Calu3 (cell line): ENCODE measurements at regions not wholly inside any gene's neighbourhood (a gene's known extent, or its start where the extent isn't known, plus 50 kb on each side); places are given as distances from the start of the nearest gene placed in this dataset.

ENCODE experiments used
- BruUV-seq: library from RNA; stranded (reverse); fragments of 400-500 nt; replicated peaks from 2 replicates; lab custom pipeline; 2021; lab: Mats Ljungman, UMichigan
- CTCF ChIA-PET: fragments of 300-600 bp; sonication (Branson Sonifier 250); formaldehyde crosslinking; loops from one replicate; lab custom pipeline; 2022; ENCODE audit warnings: antibody characterized with exemption; lab: Charles Lee
- DNase-seq: peaks from one replicate; pipeline ENCODE4 v3.0.0; 2022
- H3K27ac Mint-ChIP-seq: one replicate; pipeline ENCODE4 v1.8.0; 2022; ENCODE audit warnings: mixed read lengths; ENCODE audit not compliant: unreplicated experiment
- H3K27me3 Mint-ChIP-seq: one replicate; pipeline ENCODE4 v1.8.0; 2022; ENCODE audit warnings: mixed read lengths; ENCODE audit not compliant: unreplicated experiment
- H3K36me3 Mint-ChIP-seq: one replicate; pipeline ENCODE4 v1.8.0; 2022; ENCODE audit warnings: mild to moderate bottlenecking, moderate library complexity, mixed read lengths; ENCODE audit not compliant: insufficient read depth, unreplicated experiment
- H3K4me1 Mint-ChIP-seq: one replicate; pipeline ENCODE4 v1.8.0; 2022; ENCODE audit warnings: mild to moderate bottlenecking, low read depth, mixed read lengths; ENCODE audit not compliant: unreplicated experiment
- H3K4me3 Mint-ChIP-seq: one replicate; pipeline ENCODE4 v1.8.0; 2022; ENCODE audit warnings: mild to moderate bottlenecking, low read depth, moderate library complexity, mixed read lengths; ENCODE audit not compliant: unreplicated experiment
- H3K9me3 Mint-ChIP-seq: one replicate; pipeline ENCODE4 v1.8.0; 2022; ENCODE audit warnings: low read depth, mixed read lengths; ENCODE audit not compliant: unreplicated experiment
- intact Hi-C: fragments of 100-400 bp; cut with micrococcal nuclease; formaldehyde crosslinking; loops from one replicate; pipeline ENCODE4 v1.10.0; 2022; ENCODE audit not compliant: unreplicated experiment
- TF ChIP-seq, protein P1 (sequence below): fragments of 200-600 bp; IDR thresholded peaks from one replicate; pipeline ENCODE4 v1.8.0; 2022; ENCODE audit warnings: antibody characterized with exemption; ENCODE audit not compliant: unreplicated experiment

DNA sequence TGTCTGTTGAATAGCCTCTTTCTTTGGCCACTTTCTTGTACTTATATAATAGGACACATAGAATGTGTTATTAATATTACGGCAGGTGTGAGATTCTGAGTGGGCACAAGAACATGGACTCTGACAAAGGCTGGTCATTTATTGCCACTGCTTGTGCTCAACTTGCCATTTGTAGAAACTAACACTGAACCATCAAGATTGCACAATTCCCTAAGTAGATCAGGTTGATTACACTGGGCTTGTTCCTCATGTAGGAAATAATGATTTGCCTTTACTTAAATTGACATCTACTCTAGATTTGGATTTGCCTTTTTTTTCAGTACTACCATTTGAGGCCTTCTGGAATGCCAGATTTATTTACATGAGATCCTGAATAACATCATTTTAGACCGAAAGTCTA is 342.7 kb upstream of the CWC22 start:
- Mint-ChIP-seq H3K27ac (no peak overlapping the region), H3K4me3 (no peak overlapping the region), H3K4me1 (no peaks in the 10 kb centered on the region), H3K36me3 (no peaks in the 10 kb centered on the region), H3K27me3 (no peaks in the 10 kb centered on the region), H3K9me3 (peaks cover 11% of the 10 kb centered on the region)
- TF ChIP-seq, protein P1, sequence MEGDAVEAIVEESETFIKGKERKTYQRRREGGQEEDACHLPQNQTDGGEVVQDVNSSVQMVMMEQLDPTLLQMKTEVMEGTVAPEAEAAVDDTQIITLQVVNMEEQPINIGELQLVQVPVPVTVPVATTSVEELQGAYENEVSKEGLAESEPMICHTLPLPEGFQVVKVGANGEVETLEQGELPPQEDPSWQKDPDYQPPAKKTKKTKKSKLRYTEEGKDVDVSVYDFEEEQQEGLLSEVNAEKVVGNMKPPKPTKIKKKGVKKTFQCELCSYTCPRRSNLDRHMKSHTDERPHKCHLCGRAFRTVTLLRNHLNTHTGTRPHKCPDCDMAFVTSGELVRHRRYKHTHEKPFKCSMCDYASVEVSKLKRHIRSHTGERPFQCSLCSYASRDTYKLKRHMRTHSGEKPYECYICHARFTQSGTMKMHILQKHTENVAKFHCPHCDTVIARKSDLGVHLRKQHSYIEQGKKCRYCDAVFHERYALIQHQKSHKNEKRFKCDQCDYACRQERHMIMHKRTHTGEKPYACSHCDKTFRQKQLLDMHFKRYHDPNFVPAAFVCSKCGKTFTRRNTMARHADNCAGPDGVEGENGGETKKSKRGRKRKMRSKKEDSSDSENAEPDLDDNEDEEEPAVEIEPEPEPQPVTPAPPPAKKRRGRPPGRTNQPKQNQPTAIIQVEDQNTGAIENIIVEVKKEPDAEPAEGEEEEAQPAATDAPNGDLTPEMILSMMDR = no peak
- no TSS peak for BruUV-seq
- DNase-seq = no peak
- intact Hi-C loops = loop anchor here (5.0 kb wide), 1 partner anchor 108 kb away; no protein-coding TSS in a partner anchor
- CTCF ChIA-PET = no interaction called here

DNA sequence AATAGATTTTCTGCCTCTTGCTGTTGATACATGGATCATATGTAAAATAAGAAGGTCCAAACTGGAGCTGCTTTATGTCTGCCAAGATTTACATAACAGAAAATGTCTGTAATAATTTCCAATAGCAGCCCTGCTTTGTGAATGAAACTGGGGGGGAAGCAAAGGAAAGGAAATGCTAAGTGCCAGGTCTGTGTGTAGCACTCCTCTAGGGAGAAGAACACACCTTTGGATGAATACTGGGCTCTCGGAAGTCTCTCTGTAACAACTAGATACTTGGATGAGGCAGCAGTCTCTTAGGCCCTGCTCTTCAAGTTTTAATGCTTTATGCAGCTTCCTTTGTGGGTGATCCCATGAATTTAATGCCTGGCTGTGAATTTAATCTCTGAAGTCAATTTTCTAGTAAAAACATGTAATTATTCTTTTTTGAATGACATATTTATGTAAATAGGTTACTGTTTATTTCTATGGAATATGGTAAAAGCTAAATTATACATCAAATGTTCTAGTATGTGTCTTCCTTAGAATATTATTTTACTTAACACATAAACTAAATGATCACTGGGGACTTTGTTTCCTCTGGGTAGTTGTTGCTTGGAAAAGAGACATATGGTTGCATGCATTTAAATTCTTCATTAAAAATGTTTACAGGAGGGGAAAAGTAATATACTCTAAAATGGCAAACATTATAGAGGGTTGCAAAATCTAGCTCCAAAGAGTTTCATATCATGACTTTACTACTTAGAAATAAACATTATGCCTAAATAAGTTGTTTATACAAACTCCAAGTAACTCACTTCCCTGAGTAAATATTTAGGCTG is 336.6 kb upstream of the CWC22 start:
- Mint-ChIP-seq H3K36me3 (no peaks in the 10 kb centered on the region), H3K27ac (no peak overlapping the region), H3K4me1 (no peaks in the 10 kb centered on the region), H3K27me3 (no peaks in the 10 kb centered on the region), H3K4me3 (no peak overlapping the region), H3K9me3 (peaks cover 8% of the 10 kb centered on the region)
- intact Hi-C loops = no loop called here
- TF ChIP-seq, protein P1 = no peak
- BruUV-seq = no TSS peak
- DNase-seq = no peak
- CTCF ChIA-PET = no interaction called here

DNA sequence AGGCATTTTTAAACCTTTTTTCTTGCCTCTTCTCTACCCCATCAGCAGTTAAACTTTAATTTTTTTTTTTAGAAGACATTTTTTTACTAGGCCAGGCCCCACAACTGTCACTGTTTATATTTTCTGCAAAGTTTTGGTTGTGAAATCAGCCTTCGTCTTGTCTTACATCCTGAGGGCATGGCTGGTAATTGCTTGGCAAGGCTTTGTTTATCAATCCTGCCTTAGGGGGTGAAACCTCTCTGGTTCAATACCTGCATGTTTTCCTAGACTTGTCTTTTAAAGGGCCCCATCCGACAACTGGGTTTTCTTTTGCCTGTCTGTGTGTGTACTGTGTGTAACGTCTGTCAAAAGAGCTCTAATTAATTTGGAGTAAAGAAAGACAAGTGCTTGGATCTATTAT is 330.0 kb upstream of the CWC22 start:
- no TSS peak for BruUV-seq
- TF ChIP-seq, protein P1 = no peak
- no peak for DNase-seq
- no peaks in the 10 kb centered on the region for H3K36me3 Mint-ChIP-seq
- no peak overlapping the region for H3K27ac Mint-ChIP-seq
- peaks cover 16% of the 10 kb centered on the region for H3K9me3 Mint-ChIP-seq
- H3K4me3 Mint-ChIP-seq = no peak overlapping the region
- H3K4me1 Mint-ChIP-seq = no peaks in the 10 kb centered on the region
- CTCF ChIA-PET = no interaction called here
- intact Hi-C loops = no loop called here
- H3K27me3 Mint-ChIP-seq = no peaks in the 10 kb centered on the region

DNA sequence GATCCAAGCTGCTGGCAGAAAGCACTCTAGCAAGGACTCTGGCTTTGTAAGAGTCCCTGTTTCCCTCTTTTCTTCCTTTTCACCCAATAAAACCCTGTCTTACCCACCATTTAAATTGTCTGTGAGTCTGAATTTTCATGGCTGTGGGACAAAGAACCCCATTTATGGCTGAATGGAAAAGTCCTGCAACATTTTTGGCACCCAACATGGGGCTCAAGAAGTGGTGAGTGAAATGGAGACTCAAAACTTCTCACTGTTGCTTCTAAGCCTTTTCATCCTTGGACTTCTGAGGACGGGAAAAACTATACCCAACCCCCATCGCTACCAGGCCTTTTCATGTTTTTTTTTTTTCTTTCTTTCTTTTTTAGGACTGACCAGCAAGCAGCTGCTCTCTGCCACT is 329.5 kb upstream of the CWC22 start:
- intact Hi-C loops = no loop called here
- CTCF ChIA-PET = no interaction called here
- no peak for DNase-seq
- TF ChIP-seq, protein P1 = no peak
- no peaks in the 10 kb centered on the region for H3K4me1 Mint-ChIP-seq
- H3K36me3 Mint-ChIP-seq = no peaks in the 10 kb centered on the region
- peaks cover 16% of the 10 kb centered on the region for H3K9me3 Mint-ChIP-seq
- H3K27me3 Mint-ChIP-seq = no peaks in the 10 kb centered on the region
- H3K4me3 Mint-ChIP-seq = no peak overlapping the region
- no peak overlapping the region for H3K27ac Mint-ChIP-seq
- no TSS peak for BruUV-seq
